PC-9 (cell line): ENCODE measurements at regions not wholly inside any gene's neighbourhood (a gene's known extent, or its start where the extent isn't known, plus 50 kb on each side); places are given as distances from the start of the nearest gene placed in this dataset.
"Not testable (repeated sequence)": the region's sequence is repeated elsewhere in the genome, so short reads cannot be mapped to it uniquely, and the experiment has no call there.

Experiments
- BruUV-seq: library from RNA; stranded (reverse); fragments of 400-500 nt; replicated peaks from 2 replicates; lab custom pipeline; 2021; lab: Mats Ljungman, UMichigan
- CTCF ChIA-PET: fragments of 300-600 bp; sonication (Branson Sonifier 250); formaldehyde crosslinking; loops from one replicate; lab custom pipeline; 2022; ENCODE audit warnings: antibody characterized with exemption; lab: Charles Lee
- POLR2A ChIA-PET: fragments of 300-600 bp; sonication (Branson Sonifier 250); formaldehyde crosslinking; loops from one replicate; lab custom pipeline; 2022; ENCODE audit warnings: antibody characterized with exemption; ENCODE audit not compliant: unreplicated experiment; lab: Charles Lee
- DNase-seq, 2 experiments: peaks; one replicate each; pipeline versions ENCODE4 v3.0.0 to v3.0.0-alpha.2; 2015 to 2022; ENCODE audit warnings: mixed read lengths in 1 of 2
- H2AFZ ChIP-seq: fragments of 200-600 bp; sonication (generic); 2 replicates; pipeline ENCODE4 v1.8.1; 2017; ENCODE audit warnings: antibody characterized with exemption
- H3F3A ChIP-seq: fragments of 200-600 bp; sonication (generic); 2 replicates; pipeline ENCODE4 v1.8.1; 2017; ENCODE audit warnings: antibody characterized with exemption, mild to moderate bottlenecking, low read depth; ENCODE audit not compliant: insufficient read depth
- H3K27ac ChIP-seq: fragments of 200-600 bp; sonication (generic); 2 replicates; pipeline ENCODE4 v1.6.1; 2016; ENCODE audit warnings: mixed run types
- H3K27me3 ChIP-seq: fragments of 200-600 bp; sonication (generic); 2 replicates; pipeline ENCODE4 v1.6.1; 2016; ENCODE audit warnings: low read depth, mixed run types; ENCODE audit not compliant: insufficient read depth
- H3K36me3 ChIP-seq: fragments of 200-600 bp; sonication (generic); 2 replicates; pipeline ENCODE4 v1.6.1; 2016; ENCODE audit warnings: low read depth, mixed run types
- H3K4me1 ChIP-seq: fragments of 200-600 bp; sonication (generic); replicated peaks from 2 replicates; pipeline ENCODE4 v1.6.1; 2016; ENCODE audit warnings: mixed run types; ENCODE audit not compliant: insufficient read depth
- H3K4me2 ChIP-seq: fragments of 200-600 bp; sonication (generic); 2 replicates; pipeline ENCODE4 v1.6.1; 2017; ENCODE audit warnings: mixed run types
- H3K4me3 ChIP-seq: fragments of 200-600 bp; sonication (generic); 2 replicates; pipeline ENCODE4 v1.6.1; 2016; ENCODE audit warnings: mixed run types
- H3K79me2 ChIP-seq: fragments of 200-600 bp; sonication (generic); 2 replicates; pipeline ENCODE4 v1.6.1; 2017; ENCODE audit warnings: low read depth, mixed run types
- H3K9me2 ChIP-seq: fragments of 200-600 bp; sonication (generic); 2 replicates; pipeline ENCODE4 v1.8.1; 2017; ENCODE audit warnings: mild to moderate bottlenecking; ENCODE audit not compliant: insufficient read depth
- H3K9me3 ChIP-seq: fragments of 200-600 bp; sonication (generic); 2 replicates; pipeline ENCODE4 v1.8.1; 2016; ENCODE audit warnings: low read depth; ENCODE audit not compliant: insufficient read depth
- H4K20me1 ChIP-seq: fragments of 200-600 bp; sonication (generic); 2 replicates; pipeline ENCODE4 v1.8.1; 2017; ENCODE audit not compliant: insufficient read depth
- EZH2 ChIP-seq: fragments of 200-600 bp; sonication (generic); IDR thresholded peaks from 2 replicates; pipeline ENCODE4 v1.8.0; 2017; ENCODE audit warnings: antibody characterized with exemption, low read depth
- intact Hi-C: fragments of 100-400 bp; cut with micrococcal nuclease; formaldehyde crosslinking; loops from one replicate; pipeline ENCODE4 v1.10.0; 2022; ENCODE audit not compliant: unreplicated experiment
- TF ChIP-seq, protein P1 (sequence below): fragments of 200-600 bp; sonication (generic); conservative IDR thresholded peaks from 2 replicates; pipeline ENCODE4 v1.6.1; 2017; ENCODE audit warnings: mixed run types, antibody characterized with exemption, mild to moderate bottlenecking, moderate library complexity

DNA sequence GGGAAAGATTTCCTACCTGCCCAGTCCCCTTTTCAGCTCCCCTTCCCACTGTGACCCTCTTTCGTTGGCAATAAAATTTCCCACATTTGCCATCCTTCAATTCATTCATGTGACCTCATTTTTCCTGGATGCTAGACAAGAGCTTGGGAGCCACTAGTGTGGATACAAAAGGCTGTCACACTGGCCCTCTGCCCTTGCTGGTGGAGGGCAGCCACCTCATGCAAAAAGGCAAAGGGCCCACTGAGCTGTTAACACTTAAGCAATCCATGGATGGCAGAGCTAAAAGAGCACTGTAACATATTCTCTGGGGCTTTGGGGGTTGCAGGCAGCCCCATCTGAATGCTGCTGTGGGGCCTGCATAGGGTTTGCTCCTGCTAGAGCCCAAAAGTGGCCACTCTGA lies 315.1 kb downstream of the NEBL start:
- Histone ChIP-seq H3K36me3 (no peaks in the 10 kb centered on the region), H3K4me3 (no peak overlapping the region), H3K79me2 (no peaks in the 10 kb centered on the region), H3K27me3 (no peaks in the 10 kb centered on the region), H3K9me3 (no peaks in the 10 kb centered on the region), H4K20me1 (no peaks in the 10 kb centered on the region), H3K4me2 (no peak overlapping the region), H2AFZ (no peak overlapping the region), H3K27ac (no peak overlapping the region), H3K9me2 (no peaks in the 10 kb centered on the region), H3K4me1 (no peaks in the 10 kb centered on the region), H3F3A (no peaks in the 10 kb centered on the region)
- DNase-seq: no peak
- POLR2A ChIA-PET: no interaction called here
- TF ChIP-seq, protein P1, sequence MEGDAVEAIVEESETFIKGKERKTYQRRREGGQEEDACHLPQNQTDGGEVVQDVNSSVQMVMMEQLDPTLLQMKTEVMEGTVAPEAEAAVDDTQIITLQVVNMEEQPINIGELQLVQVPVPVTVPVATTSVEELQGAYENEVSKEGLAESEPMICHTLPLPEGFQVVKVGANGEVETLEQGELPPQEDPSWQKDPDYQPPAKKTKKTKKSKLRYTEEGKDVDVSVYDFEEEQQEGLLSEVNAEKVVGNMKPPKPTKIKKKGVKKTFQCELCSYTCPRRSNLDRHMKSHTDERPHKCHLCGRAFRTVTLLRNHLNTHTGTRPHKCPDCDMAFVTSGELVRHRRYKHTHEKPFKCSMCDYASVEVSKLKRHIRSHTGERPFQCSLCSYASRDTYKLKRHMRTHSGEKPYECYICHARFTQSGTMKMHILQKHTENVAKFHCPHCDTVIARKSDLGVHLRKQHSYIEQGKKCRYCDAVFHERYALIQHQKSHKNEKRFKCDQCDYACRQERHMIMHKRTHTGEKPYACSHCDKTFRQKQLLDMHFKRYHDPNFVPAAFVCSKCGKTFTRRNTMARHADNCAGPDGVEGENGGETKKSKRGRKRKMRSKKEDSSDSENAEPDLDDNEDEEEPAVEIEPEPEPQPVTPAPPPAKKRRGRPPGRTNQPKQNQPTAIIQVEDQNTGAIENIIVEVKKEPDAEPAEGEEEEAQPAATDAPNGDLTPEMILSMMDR: no peak
- no peak for TF ChIP-seq EZH2
- intact Hi-C loops: no loop called here
- no TSS peak for BruUV-seq
- CTCF ChIA-PET: no interaction called here

DNA sequence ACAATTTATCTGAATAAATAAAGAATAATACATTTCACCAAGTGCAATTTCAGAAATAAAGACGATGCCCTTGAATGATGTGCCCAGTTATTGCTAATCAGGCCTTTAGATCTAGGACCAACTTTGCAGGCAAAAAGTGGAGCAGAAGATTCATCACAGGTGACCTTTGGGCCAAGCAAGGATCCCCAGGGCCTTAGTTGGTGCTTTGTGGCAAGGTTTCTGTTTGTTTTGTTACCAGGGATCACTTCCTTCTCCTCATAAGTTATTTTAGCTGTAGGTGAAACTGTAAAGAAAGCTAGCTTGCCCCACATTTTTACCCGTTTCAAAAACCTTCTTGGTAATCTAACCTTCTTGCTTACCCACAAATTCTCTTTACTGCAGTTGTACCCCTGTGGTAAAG lies 323.2 kb downstream of the NEBL start:
- ChIA-PET POLR2A (no interaction called here), CTCF (no interaction called here)
- no peak overlapping the region for H2AFZ ChIP-seq
- intact Hi-C loops: no loop called here
- no peak overlapping the region for H3K4me2 ChIP-seq
- no peaks in the 10 kb centered on the region for H3F3A ChIP-seq
- no peaks in the 10 kb centered on the region for H3K36me3 ChIP-seq
- H4K20me1 ChIP-seq: no peaks in the 10 kb centered on the region
- no peak for DNase-seq
- TF ChIP-seq, protein P1: no peak
- no peak for TF ChIP-seq EZH2
- H3K79me2 ChIP-seq: no peaks in the 10 kb centered on the region
- H3K9me2 ChIP-seq: no peaks in the 10 kb centered on the region
- no peak overlapping the region for H3K4me3 ChIP-seq
- no peaks in the 10 kb centered on the region for H3K4me1 ChIP-seq
- H3K9me3 ChIP-seq: no peaks in the 10 kb centered on the region
- H3K27me3 ChIP-seq: no peaks in the 10 kb centered on the region
- no peak overlapping the region for H3K27ac ChIP-seq
- BruUV-seq: no TSS peak

DNA sequence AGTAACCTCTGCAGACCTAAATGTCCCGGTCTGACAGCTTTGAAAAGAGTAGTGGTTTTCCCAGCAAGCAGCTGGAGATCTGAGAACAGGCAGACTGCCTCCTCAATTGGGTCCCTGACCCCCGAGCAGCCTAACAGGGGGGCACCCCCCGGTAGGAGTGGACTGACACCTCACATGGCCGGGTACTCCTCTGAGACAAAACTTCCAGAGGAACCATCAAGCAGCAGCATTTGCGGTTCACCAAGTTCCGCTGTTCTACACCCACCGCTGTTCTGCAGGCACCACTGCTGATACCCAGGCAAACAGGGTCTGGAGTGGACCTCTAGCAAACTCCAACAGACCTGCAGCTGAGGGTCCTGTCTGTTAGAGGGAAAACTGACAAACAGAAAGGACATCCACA lies 341.1 kb downstream of the NEBL start:
- BruUV-seq, H3K27ac ChIP-seq, POLR2A ChIA-PET, H3F3A ChIP-seq, CTCF ChIA-PET, H3K4me1 ChIP-seq, intact Hi-C loops, H3K9me2 ChIP-seq, H3K4me2 ChIP-seq, H3K9me3 ChIP-seq, H3K79me2 ChIP-seq, H2AFZ ChIP-seq, DNase-seq, H3K27me3 ChIP-seq, H4K20me1 ChIP-seq, H3K4me3 ChIP-seq, H3K36me3 ChIP-seq: not testable (repeated sequence)

DNA sequence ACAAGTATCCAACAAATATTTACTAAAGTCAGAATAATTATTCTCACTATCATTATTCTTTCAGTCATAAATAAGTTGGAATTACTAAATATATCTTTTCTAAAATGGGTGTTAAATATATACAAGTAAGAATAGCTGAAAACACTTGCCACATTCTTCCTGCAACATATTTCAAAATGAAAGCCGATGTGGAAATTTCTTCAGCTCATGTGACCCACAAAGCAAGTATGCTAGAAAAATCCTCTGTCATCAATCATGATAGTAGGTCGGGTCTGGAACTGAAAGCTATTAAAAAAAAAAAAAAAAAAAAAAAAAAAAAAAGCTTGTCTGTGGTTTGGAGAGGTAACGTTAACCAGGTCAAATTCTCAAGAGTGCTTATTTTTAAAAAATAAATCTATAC lies 344.7 kb downstream of the NEBL start:
- no peaks in the 10 kb centered on the region for H3K79me2 ChIP-seq
- BruUV-seq: no TSS peak
- H3K9me2 ChIP-seq: no peaks in the 10 kb centered on the region
- TF ChIP-seq, protein P1: no peak
- no peak for TF ChIP-seq EZH2
- H3K4me2 ChIP-seq: no peak overlapping the region
- H3K27me3 ChIP-seq: peaks cover 4% of the 10 kb centered on the region; the same call in 1 of the 2 replicates
- H2AFZ ChIP-seq: no peak overlapping the region
- intact Hi-C loops: no loop called here
- DNase-seq: no peak
- no peak overlapping the region for H3K27ac ChIP-seq
- H3K36me3 ChIP-seq: no peaks in the 10 kb centered on the region
- H3F3A ChIP-seq: no peaks in the 10 kb centered on the region
- H3K4me3 ChIP-seq: no peak overlapping the region
- ChIA-PET POLR2A (no interaction called here), CTCF (no interaction called here)
- no peaks in the 10 kb centered on the region for H3K9me3 ChIP-seq
- H4K20me1 ChIP-seq: no peaks in the 10 kb centered on the region
- H3K4me1 ChIP-seq: no peaks in the 10 kb centered on the region
